Neural cell (in vitro differentiated cells): ENCODE measurements at regions not wholly inside any gene's neighbourhood (a gene's known extent, or its start where the extent isn't known, plus 50 kb on each side); places are given as distances from the start of the nearest gene placed in this dataset.

Source experiments
- H2AFZ ChIP-seq: fragments of 200-600, 300-800 bp; sonication (generic), shearing (Covaris generic); 2 replicates; pipeline ENCODE4 v1.6.0; 2014; ENCODE audit warnings: low read depth, mild to moderate bottlenecking, antibody characterized with exemption, low read length, moderate library complexity
- H3F3A ChIP-seq: fragments of 200-600 bp; shearing (Covaris generic); 2 replicates; pipeline ENCODE4 v1.6.1; 2016; ENCODE audit warnings: mild to moderate bottlenecking, moderate library complexity, mixed read lengths, antibody characterized with exemption, low read length; ENCODE audit not compliant: insufficient read depth, poor library complexity, severe bottlenecking
- H3K27ac ChIP-seq: fragments of 200-600, 300-800 bp; sonication (generic), shearing (Covaris generic); 2 replicates; pipeline ENCODE4 v1.5.1; 2014; ENCODE audit warnings: mild to moderate bottlenecking, low read length, moderate library complexity
- H3K27me3 ChIP-seq: fragments of 300-800, 200-600 bp; sonication (generic), shearing (Covaris generic); 2 replicates; pipeline ENCODE4 v1.6.0; 2014; ENCODE audit warnings: mild to moderate bottlenecking, low read depth, low read length, moderate library complexity; ENCODE audit not compliant: insufficient read depth
- H3K36me3 ChIP-seq: fragments of 300-800, 200-600 bp; sonication (generic), shearing (Covaris generic); 2 replicates; pipeline ENCODE4 v1.5.1; 2014; ENCODE audit warnings: mild to moderate bottlenecking, antibody characterized with exemption, low read length, moderate library complexity; ENCODE audit not compliant: insufficient read depth
- H3K4me2 ChIP-seq: fragments of 300-800, 200-600 bp; sonication (generic), shearing (Covaris generic); 2 replicates; pipeline ENCODE4 v1.6.0; 2014; ENCODE audit warnings: mild to moderate bottlenecking, low read length
- H3K4me3 ChIP-seq: fragments of 300-800, 200-600 bp; sonication (generic), shearing (Covaris generic); 2 replicates; pipeline ENCODE4 v1.5.1; 2014; ENCODE audit warnings: mild to moderate bottlenecking, low read length, moderate library complexity
- H3K79me2 ChIP-seq: fragments of 200-600 bp; shearing (Covaris generic); replicated peaks from 2 replicates; pipeline ENCODE4 v1.6.0; 2014; ENCODE audit warnings: mild to moderate bottlenecking, low read length, moderate library complexity; ENCODE audit not compliant: insufficient read depth
- H3K9ac ChIP-seq: fragments of 300-800, 200-600 bp; sonication (generic), shearing (Covaris generic); 2 replicates; pipeline ENCODE4 v1.6.1; 2016; ENCODE audit warnings: mild to moderate bottlenecking, low read length, mixed read lengths
- H3K9me2 ChIP-seq: fragments of 200-600 bp; shearing (Covaris generic); 2 replicates; pipeline ENCODE4 v1.6.1; 2016; ENCODE audit warnings: mild to moderate bottlenecking, low read length, mixed read lengths; ENCODE audit not compliant: insufficient read depth
- H3K9me3 ChIP-seq: fragments of 200-600, 300-800 bp; sonication (generic), shearing (Covaris generic); 2 replicates; pipeline ENCODE4 v1.6.1; 2016; ENCODE audit warnings: mild to moderate bottlenecking, mixed run types, low read length, moderate library complexity, mixed read lengths
- H4K20me1 ChIP-seq: fragments of 200-600 bp; shearing (Covaris generic); 2 replicates; pipeline ENCODE4 v1.6.1; 2016; ENCODE audit warnings: mild to moderate bottlenecking, mixed run types; ENCODE audit not compliant: insufficient read depth
- CTCF ChIP-seq: fragments of 450-650 bp; IDR thresholded peaks from 2 replicates; pipeline ENCODE4 v1.5.1; 2014; ENCODE audit warnings: antibody characterized with exemption, mild to moderate bottlenecking, moderate library complexity; ENCODE audit not compliant: poor library complexity, severe bottlenecking
- EP300 ChIP-seq: fragments of 450-650 bp; conservative IDR thresholded peaks from 2 replicates; pipeline ENCODE4 v1.6.1; 2014; ENCODE audit warnings: antibody characterized with exemption, mild to moderate bottlenecking, moderate library complexity; ENCODE audit not compliant: poor library complexity, severe bottlenecking
- EZH2 ChIP-seq: fragments of 200-600, 300-800 bp; shearing (Covaris generic), sonication (generic); IDR thresholded peaks from 2 replicates; pipeline ENCODE4 v1.6.1; 2014; ENCODE audit warnings: antibody characterized with exemption, low read length, borderline replicate concordance, mild to moderate bottlenecking; ENCODE audit not compliant: insufficient read depth, poor library complexity, severe bottlenecking
- MXI1 ChIP-seq: fragments of 450-650 bp; conservative IDR thresholded peaks from 2 replicates; pipeline ENCODE4 v1.6.1; 2014; ENCODE audit warnings: antibody characterized with exemption, mild to moderate bottlenecking; ENCODE audit not compliant: poor library complexity, severe bottlenecking
- POLR2AphosphoS5 ChIP-seq: IDR thresholded peaks from 2 replicates; pipeline ENCODE4 v1.6.1; 2012
- RAD21 ChIP-seq: fragments of 450-650 bp; conservative IDR thresholded peaks from 2 replicates; pipeline ENCODE4 v1.6.1; 2014; ENCODE audit warnings: antibody characterized with exemption, mild to moderate bottlenecking, moderate library complexity
- SMC3 ChIP-seq: fragments of 450-650 bp; conservative IDR thresholded peaks from 2 replicates; pipeline ENCODE4 v1.6.1; 2014; ENCODE audit warnings: antibody characterized with exemption, mild to moderate bottlenecking, moderate library complexity; ENCODE audit not compliant: poor library complexity
- TAF1 ChIP-seq: IDR thresholded peaks from 2 replicates; pipeline ENCODE4 v1.6.1; 2012; ENCODE audit warnings: low read depth
- TF ChIP-seq, protein P1 (sequence below): IDR thresholded peaks from 2 replicates; pipeline ENCODE4 v1.6.1; 2012; ENCODE audit warnings: borderline replicate concordance

- Histone ChIP-seq H4K20me1 (no peaks in the 10 kb centered on the region), H3K4me3 (no peak overlapping the region), H3K27me3 (no peaks in the 10 kb centered on the region), H3K9me2 (no peaks in the 10 kb centered on the region), H3K27ac (no peak overlapping the region), H3K9me3 (no peaks in the 10 kb centered on the region), H3K4me2 (no peak overlapping the region), H3K79me2 (no peaks in the 10 kb centered on the region), H3K9ac (no peak overlapping the region), H3K36me3 (no peaks in the 10 kb centered on the region), H2AFZ (no peak overlapping the region), H3F3A (no peaks in the 10 kb centered on the region)
- TF ChIP-seq SMC3: no peak
- no peak for TF ChIP-seq TAF1
- TF ChIP-seq CTCF: no peak
Observed at GRCh38 chr5:15266229-15266628, 233.8 kb upstream of the FBXL7 start.

GRCh38 chr5:15263942-15264341, 236.0 kb upstream of the FBXL7 start:
- Histone ChIP-seq H3F3A (no peaks in the 10 kb centered on the region), H4K20me1 (no peaks in the 10 kb centered on the region), H3K27ac (no peak overlapping the region), H3K79me2 (no peaks in the 10 kb centered on the region), H3K36me3 (no peaks in the 10 kb centered on the region), H3K9me3 (no peaks in the 10 kb centered on the region), H3K9me2 (no peaks in the 10 kb centered on the region), H3K4me2 (no peak overlapping the region), H3K4me3 (no peak overlapping the region), H3K27me3 (no peaks in the 10 kb centered on the region), H3K9ac (no peak overlapping the region), H2AFZ (no peak overlapping the region)
- TF ChIP-seq TAF1 (no peak), MXI1 (no peak), SMC3 (no peak), EP300 (no peak), CTCF (no peak), RAD21 (no peak), POLR2AphosphoS5 (no peak), EZH2 (no peak)
- TF ChIP-seq, protein P1, sequence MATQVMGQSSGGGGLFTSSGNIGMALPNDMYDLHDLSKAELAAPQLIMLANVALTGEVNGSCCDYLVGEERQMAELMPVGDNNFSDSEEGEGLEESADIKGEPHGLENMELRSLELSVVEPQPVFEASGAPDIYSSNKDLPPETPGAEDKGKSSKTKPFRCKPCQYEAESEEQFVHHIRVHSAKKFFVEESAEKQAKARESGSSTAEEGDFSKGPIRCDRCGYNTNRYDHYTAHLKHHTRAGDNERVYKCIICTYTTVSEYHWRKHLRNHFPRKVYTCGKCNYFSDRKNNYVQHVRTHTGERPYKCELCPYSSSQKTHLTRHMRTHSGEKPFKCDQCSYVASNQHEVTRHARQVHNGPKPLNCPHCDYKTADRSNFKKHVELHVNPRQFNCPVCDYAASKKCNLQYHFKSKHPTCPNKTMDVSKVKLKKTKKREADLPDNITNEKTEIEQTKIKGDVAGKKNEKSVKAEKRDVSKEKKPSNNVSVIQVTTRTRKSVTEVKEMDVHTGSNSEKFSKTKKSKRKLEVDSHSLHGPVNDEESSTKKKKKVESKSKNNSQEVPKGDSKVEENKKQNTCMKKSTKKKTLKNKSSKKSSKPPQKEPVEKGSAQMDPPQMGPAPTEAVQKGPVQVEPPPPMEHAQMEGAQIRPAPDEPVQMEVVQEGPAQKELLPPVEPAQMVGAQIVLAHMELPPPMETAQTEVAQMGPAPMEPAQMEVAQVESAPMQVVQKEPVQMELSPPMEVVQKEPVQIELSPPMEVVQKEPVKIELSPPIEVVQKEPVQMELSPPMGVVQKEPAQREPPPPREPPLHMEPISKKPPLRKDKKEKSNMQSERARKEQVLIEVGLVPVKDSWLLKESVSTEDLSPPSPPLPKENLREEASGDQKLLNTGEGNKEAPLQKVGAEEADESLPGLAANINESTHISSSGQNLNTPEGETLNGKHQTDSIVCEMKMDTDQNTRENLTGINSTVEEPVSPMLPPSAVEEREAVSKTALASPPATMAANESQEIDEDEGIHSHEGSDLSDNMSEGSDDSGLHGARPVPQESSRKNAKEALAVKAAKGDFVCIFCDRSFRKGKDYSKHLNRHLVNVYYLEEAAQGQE: no peak
